A673 (cell line): ENCODE measurements at regions not wholly inside any gene's neighbourhood (a gene's known extent, or its start where the extent isn't known, plus 50 kb on each side); places are given as distances from the start of the nearest gene placed in this dataset.

Source experiments
- EZH2 ChIP-seq: fragments of 200-600 bp; sonication (generic); IDR thresholded peaks from 2 replicates; pipeline ENCODE4 v1.6.1; 2017; ENCODE audit warnings: borderline replicate concordance, low read depth, mild to moderate bottlenecking, mixed read lengths, antibody characterized with exemption, low read length; ENCODE audit not compliant: poor library complexity, severe bottlenecking
- TF ChIP-seq, protein P1 (sequence below): fragments of 300-800, 200-600 bp; sonication (generic); conservative IDR thresholded peaks from 2 replicates; pipeline ENCODE4 v1.5.1; 2017; ENCODE audit warnings: low read depth, mild to moderate bottlenecking, antibody characterized with exemption, low read length, moderate library complexity, mixed read lengths

DNA sequence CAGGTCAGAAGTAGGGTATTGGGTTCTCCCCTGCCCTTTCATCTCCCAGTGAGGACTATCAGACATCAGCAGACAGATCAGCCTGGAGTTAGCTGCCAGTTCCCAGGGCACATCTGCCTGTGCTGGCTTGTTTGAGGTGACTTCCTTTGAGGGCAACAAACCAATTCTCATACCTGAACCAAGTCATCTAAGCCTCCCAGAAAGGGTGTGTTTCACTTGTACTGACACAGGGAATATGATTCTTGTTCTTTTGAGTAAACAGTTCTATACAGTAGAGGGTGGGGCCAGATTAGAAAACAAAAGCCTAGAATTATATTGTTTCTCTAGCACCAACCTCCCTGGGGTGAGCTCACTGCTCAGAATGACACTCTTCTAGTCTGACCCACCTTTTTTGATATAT, 591.9 kb downstream of the SLC4A3 start:
- TF ChIP-seq, protein P1, sequence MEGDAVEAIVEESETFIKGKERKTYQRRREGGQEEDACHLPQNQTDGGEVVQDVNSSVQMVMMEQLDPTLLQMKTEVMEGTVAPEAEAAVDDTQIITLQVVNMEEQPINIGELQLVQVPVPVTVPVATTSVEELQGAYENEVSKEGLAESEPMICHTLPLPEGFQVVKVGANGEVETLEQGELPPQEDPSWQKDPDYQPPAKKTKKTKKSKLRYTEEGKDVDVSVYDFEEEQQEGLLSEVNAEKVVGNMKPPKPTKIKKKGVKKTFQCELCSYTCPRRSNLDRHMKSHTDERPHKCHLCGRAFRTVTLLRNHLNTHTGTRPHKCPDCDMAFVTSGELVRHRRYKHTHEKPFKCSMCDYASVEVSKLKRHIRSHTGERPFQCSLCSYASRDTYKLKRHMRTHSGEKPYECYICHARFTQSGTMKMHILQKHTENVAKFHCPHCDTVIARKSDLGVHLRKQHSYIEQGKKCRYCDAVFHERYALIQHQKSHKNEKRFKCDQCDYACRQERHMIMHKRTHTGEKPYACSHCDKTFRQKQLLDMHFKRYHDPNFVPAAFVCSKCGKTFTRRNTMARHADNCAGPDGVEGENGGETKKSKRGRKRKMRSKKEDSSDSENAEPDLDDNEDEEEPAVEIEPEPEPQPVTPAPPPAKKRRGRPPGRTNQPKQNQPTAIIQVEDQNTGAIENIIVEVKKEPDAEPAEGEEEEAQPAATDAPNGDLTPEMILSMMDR = no peak
- no peak for TF ChIP-seq EZH2
